ENCODE measurements at regions not wholly inside any gene's neighbourhood (a gene's known extent, or its start where the extent isn't known, plus 50 kb on each side); places are given as distances from the start of the nearest gene placed in this dataset.

- TF ChIP-seq RFX5 (IDR thresholded peaks at IDR 0.05; ENCODE audit: borderline replicate concordance, low read depth, low read length) (no peak), RAD21 (IDR thresholded peaks at IDR 0.05 in 1 of 2, conservative IDR thresholded peaks at IDR 0.05 in 1 of 2; ENCODE audit: low read depth in 2 of 2, low read length in 2 of 2) (peak; percentile 56 to 75), E2F6 (IDR thresholded peaks at IDR 0.05) (no peak)
These were observed 103.1 kb downstream of the INHBA start (continued) for GRCh38 chr7:41599760-41600159.
